Naive thymus-derived CD8-positive, alpha-beta T cell (primary cell): ENCODE measurements at regions not wholly inside any gene's neighbourhood (a gene's known extent, or its start where the extent isn't known, plus 50 kb on each side); places are given as distances from the start of the nearest gene placed in this dataset.
"Not testable (repeated sequence)": the region's sequence is repeated elsewhere in the genome, so short reads cannot be mapped to it uniquely, and the experiment has no call there.

Experiments used
- ATAC-seq, 2 donors: fragments of 150-1000 bp; cut with Tn5 transposase in 1 of 2; sonication (Bioruptor Pico), chemical (Tn5 transposase) in 1 of 2; 1 replicate in 1 of 2; 2 replicates in 1 of 2; pipeline ENCODE4 v1.10.0; 2021; ENCODE audit warnings: mild to moderate bottlenecking in 2 of 2, moderate library complexity in 2 of 2
- POLR2A ChIA-PET: fragments of 350-600 bp; sonication (Branson Sonifier 250); formaldehyde crosslinking; loops from one replicate; lab custom pipeline; 2021; ENCODE audit warnings: antibody characterized with exemption; lab: Charles Lee
- DNase-seq, 10 donors: peaks; one replicate each; pipeline versions ENCODE4 v3.0.0 to v3.0.0-alpha.2; 2020 to 2022
- H3K27ac Mint-ChIP-seq, 10 donors: one replicate each; pipeline ENCODE4 v1.8.0; 2020 to 2022; ENCODE audit warnings: mild to moderate bottlenecking in 10 of 10, mixed read lengths in 10 of 10, moderate library complexity in 4 of 10, inconsistent platforms in 1 of 10
- H3K27me3 Mint-ChIP-seq, 5 donors: one replicate each; pipeline ENCODE4 v1.8.0; 2021 to 2022; ENCODE audit warnings: mixed read lengths in 5 of 5
- H3K36me3 Mint-ChIP-seq, 3 donors: one replicate each; pipeline ENCODE4 v1.8.0; 2020 to 2022; ENCODE audit warnings: mixed read lengths in 3 of 3, mild to moderate bottlenecking in 2 of 3, inconsistent platforms in 1 of 3
- H3K4me1 Mint-ChIP-seq, 4 donors: one replicate each; pipeline ENCODE4 v1.8.0; 2021 to 2022; ENCODE audit warnings: mixed read lengths in 4 of 4
- H3K4me3 Mint-ChIP-seq, 10 donors: one replicate each; pipeline ENCODE4 v1.8.0; 2020 to 2022; ENCODE audit warnings: mild to moderate bottlenecking in 10 of 10, mixed read lengths in 10 of 10, moderate library complexity in 6 of 10, inconsistent platforms in 1 of 10
- H3K9me3 Mint-ChIP-seq, 9 donors: one replicate each; pipeline ENCODE4 v1.8.0; 2020 to 2022; ENCODE audit warnings: mixed read lengths in 9 of 9, mild to moderate bottlenecking in 3 of 9, inconsistent platforms in 1 of 9, moderate library complexity in 1 of 9

DNA sequence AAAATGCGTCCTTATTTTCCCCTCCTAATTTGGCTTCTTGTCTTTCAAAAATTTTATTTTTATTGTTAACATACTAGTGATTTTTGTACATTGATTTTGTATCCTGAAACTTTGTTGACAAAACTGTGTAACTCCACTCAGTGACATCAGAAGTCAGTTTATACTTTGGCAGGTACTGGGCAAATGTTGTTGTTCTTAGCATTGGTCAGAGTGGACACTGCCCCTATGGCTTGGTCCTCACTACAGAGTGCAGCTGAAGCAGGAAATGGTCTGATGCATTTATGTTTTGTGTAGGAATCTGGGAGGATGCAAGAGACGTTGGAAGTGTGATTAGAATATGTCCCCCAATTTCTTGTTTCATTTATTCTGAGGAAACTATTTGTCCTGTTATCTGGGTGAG is 205.5 kb upstream of the CENPE start:
- no peaks in the 10 kb centered on the region for H3K4me1 Mint-ChIP-seq
- DNase-seq, result no peak

DNA sequence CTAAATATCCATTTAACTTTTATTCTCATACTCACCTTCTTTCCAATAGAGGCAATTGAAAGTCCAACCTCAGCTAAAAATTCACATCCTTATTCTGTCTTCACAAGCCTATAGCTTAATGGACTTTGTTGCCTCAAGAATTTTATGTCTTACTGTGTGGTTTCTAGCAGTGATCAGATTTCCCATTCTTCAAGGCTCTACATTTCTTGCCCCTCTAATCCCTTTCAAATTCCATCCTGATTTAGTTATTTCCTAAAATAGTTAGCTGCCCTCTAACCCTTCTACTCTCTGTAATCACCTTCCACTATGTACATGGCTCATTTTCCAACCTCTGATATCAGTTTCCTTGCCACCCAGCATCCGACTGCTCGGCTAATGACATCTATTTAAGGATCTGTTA is 204.1 kb upstream of the CENPE start:
- H3K27me3 Mint-ChIP-seq, result peaks cover 0 to 3% (median 2%) of the 10 kb centered on the region in 5 donors
- POLR2A ChIA-PET, result no interaction called here
- no peak overlapping the region for H3K4me3 Mint-ChIP-seq
- H3K9me3 Mint-ChIP-seq, result no peaks in the 10 kb centered on the region
- DNase-seq (no peak), ATAC-seq (no peak)
- no peaks in the 10 kb centered on the region for H3K4me1 Mint-ChIP-seq
- no peak overlapping the region for H3K27ac Mint-ChIP-seq
- no peaks in the 10 kb centered on the region for H3K36me3 Mint-ChIP-seq

More for the DNA sequence above, 205.5 kb upstream of the CENPE start:
- no peaks in the 10 kb centered on the region for H3K9me3 Mint-ChIP-seq
- POLR2A ChIA-PET, result no interaction called here
- no peak overlapping the region for H3K27ac Mint-ChIP-seq
- no peak overlapping the region for H3K4me3 Mint-ChIP-seq
- no peaks in the 10 kb centered on the region for H3K36me3 Mint-ChIP-seq
- no peak for ATAC-seq
- H3K27me3 Mint-ChIP-seq, result peaks cover 0 to 3% (median 2%) of the 10 kb centered on the region in 5 donors

DNA sequence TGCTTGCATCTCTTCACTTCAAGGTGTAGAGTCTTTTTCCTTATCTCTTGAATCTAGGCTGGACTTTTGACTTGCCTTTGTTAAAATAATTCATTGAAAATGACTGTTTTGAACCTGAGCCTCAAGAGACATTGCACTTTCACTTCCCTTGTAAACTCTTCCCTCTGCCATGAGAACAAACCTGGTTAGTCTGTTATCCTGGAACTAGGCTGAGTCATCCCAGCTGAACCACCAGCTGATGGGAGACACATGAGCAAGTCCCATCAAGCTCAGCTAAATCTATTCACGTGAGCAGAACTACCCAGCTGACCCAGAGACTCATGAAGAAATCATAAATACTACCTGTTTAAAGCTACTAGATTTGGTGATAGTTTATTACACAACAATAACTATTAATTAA is 202.3 kb upstream of the CENPE start:
- DNase-seq, result no peak
- Mint-ChIP-seq H3K36me3 (no peaks in the 10 kb centered on the region), H3K27me3 (peaks cover 0 to 8% (median 2%) of the 10 kb centered on the region in 5 donors), H3K4me1 (no peaks in the 10 kb centered on the region), H3K9me3 (peaks cover 0 to 7% (median 0%) of the 10 kb centered on the region in 9 donors), H3K4me3 (no peak overlapping the region), H3K27ac (no peak overlapping the region)
- POLR2A ChIA-PET, result no interaction called here
- no peak for ATAC-seq

DNA sequence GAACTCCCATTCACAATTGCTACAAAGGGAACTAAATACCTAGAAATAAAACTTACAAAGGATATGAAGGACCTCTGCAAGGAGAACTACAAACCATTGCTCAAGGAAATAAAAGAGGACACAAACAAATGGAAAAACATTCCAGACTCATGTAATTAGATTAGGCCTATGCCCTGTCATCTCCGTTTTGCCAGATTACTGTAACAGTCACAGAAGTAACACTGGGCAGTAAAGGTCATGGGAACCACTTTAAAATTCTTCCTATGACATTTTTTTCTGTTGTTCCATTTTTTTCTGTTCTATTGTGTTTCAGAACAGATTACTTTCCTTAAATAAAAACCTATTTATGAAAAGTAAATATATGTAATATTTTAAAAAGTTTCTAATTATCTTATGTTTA is 199.4 kb upstream of the CENPE start:
- no peaks in the 10 kb centered on the region for H3K4me1 Mint-ChIP-seq
- peaks cover 0 to 10% (median 0%) of the 10 kb centered on the region in 5 donors for H3K27me3 Mint-ChIP-seq
- POLR2A ChIA-PET, result no interaction called here
- H3K9me3 Mint-ChIP-seq, result peaks cover 0 to 17% (median 0%) of the 10 kb centered on the region in 9 donors
- DNase-seq, result no peak
- ATAC-seq, result no peak
- no peak overlapping the region for H3K4me3 Mint-ChIP-seq
- H3K36me3 Mint-ChIP-seq, result no peaks in the 10 kb centered on the region
- H3K27ac Mint-ChIP-seq, result no peak overlapping the region

DNA sequence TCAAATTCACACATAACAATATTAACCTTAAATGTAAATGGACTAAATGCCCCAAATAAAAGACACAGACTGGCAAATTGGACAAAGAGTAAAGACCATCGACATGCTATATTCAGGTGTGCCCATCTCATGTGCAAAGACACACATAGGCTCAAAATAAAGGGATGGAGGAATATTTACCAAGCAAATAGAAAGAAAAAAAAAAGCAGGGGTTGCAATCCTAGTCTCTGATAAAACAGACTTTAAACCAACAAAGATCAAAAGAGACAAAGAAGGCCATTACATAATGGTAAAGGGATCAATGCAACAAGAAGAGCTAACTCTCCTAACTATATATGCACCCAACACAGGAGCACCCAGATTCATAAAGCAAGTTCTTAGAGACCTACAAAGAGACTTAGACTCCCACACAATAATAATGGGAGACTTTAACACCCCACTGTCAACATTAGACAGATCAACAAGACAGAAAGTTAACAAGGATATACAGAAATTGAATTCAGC is 189.4 kb upstream of the CENPE start:
- H3K4me1 Mint-ChIP-seq, ATAC-seq, H3K27me3 Mint-ChIP-seq: not testable (repeated sequence)

DNA sequence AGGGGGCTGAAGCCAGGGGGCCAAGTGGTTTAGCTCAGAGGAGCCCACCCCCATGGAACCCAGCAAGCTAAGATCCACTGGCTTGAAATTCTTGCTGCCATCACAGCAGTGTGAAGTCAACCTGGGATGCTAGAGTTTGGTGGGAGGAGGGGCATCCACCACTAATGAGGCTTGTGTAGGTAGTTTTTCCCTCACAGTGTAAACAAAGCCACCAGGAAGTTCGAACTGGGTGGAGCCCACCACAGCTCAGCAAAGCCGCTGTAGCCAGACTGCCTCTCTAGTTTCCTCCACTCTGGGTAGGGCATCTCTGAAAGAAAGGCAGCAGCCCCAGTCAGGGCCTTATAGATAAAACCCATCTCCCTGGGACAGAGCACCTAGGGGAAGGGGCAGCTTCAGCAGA is 187.4 kb upstream of the CENPE start:
- H3K4me1 Mint-ChIP-seq, POLR2A ChIA-PET, H3K4me3 Mint-ChIP-seq, H3K36me3 Mint-ChIP-seq, DNase-seq, ATAC-seq, H3K27me3 Mint-ChIP-seq, H3K27ac Mint-ChIP-seq: not testable (repeated sequence)
- peaks cover 12 to 62% (median 21%) of the 10 kb centered on the region in 9 donors for H3K9me3 Mint-ChIP-seq

More for the DNA sequence above, 189.4 kb upstream of the CENPE start:
- DNase-seq, H3K27ac Mint-ChIP-seq, H3K4me3 Mint-ChIP-seq, H3K36me3 Mint-ChIP-seq, POLR2A ChIA-PET: not testable (repeated sequence)
- peaks cover 8 to 44% (median 16%) of the 10 kb centered on the region in 9 donors for H3K9me3 Mint-ChIP-seq

DNA sequence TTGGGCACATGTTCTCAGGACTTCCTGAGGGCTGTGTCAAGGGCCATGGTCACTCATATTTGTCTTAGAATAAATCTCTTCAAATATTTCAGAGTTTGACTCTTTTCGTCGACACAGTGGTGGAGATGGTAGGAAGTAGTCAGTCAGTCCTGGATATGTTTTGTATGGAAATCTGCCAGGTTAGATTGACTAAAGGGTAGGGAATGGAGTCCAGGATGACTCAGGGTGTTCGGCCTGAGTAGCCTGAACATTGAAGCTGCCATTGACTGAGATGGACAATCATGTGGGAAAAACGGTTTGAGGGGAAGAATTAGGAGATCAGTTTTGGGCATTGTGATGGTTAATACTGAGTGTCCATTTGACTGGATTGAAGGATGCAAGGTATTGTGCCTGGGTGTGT is 177.1 kb upstream of the CENPE start:
- DNase-seq, result no peak
- H3K27ac Mint-ChIP-seq, result no peak overlapping the region
- no peak for ATAC-seq

DNA sequence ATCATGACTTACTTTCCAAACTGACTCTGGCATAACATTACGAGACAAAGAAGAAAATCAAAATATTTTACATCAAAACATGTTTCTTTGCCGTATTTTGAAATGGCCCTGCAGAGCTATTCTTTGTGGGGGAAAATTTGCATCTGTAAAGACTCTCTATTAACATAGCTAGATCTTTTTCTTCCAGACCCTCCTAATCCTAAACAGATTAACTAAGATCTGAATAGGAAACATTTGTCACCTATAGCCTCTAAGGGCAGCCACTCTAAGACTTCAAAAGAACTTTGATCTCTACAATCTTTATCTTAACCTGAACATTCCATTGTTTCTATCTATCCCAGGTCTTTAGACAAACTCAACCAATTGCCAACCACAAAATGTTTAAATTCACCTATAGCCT is 176.6 kb upstream of the CENPE start:
- no peak overlapping the region for H3K4me3 Mint-ChIP-seq
- no peaks in the 10 kb centered on the region for H3K4me1 Mint-ChIP-seq
- DNase-seq (no peak), ATAC-seq (no peak)
- no peaks in the 10 kb centered on the region for H3K36me3 Mint-ChIP-seq
- peaks cover 0 to 3% (median 0%) of the 10 kb centered on the region in 5 donors for H3K27me3 Mint-ChIP-seq
- POLR2A ChIA-PET, result no interaction called here
- no peak overlapping the region for H3K27ac Mint-ChIP-seq
- H3K9me3 Mint-ChIP-seq, result peaks cover 0 to 5% (median 2%) of the 10 kb centered on the region in 9 donors

More for the DNA sequence above, 177.1 kb upstream of the CENPE start:
- H3K4me3 Mint-ChIP-seq, result no peak overlapping the region
- peaks cover 0 to 3% (median 3%) of the 10 kb centered on the region in 5 donors for H3K27me3 Mint-ChIP-seq
- H3K4me1 Mint-ChIP-seq, result no peaks in the 10 kb centered on the region
- no peaks in the 10 kb centered on the region for H3K36me3 Mint-ChIP-seq
- POLR2A ChIA-PET, result no interaction called here
- peaks cover 0 to 10% (median 4%) of the 10 kb centered on the region in 9 donors for H3K9me3 Mint-ChIP-seq

DNA sequence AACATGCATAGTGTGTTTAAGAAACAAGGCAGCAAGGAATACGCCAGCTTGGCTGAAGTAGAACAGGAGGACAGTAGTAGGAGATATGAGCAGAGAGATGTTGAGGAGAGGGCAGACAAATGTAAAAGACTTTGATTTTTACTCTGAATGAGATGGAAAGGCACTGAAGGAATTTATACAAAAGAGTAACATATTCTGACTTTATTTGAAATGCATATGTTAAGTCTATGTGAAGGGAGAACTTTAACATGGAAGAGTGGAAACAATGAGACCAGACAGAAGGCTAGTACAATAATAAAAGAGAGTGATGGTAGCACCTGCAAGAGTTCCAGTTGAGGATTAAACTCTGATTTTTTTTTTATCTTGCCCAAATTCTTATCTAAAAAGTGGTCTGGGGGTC is 176.2 kb upstream of the CENPE start:
- ATAC-seq, result no peak
- Mint-ChIP-seq H3K4me3 (no peak overlapping the region), H3K9me3 (peaks cover 0 to 5% (median 0%) of the 10 kb centered on the region in 9 donors), H3K27ac (no peak overlapping the region), H3K27me3 (peaks cover 0 to 3% (median 0%) of the 10 kb centered on the region in 5 donors), H3K36me3 (no peaks in the 10 kb centered on the region), H3K4me1 (no peaks in the 10 kb centered on the region)
- DNase-seq, result no peak
- POLR2A ChIA-PET, result no interaction called here

DNA sequence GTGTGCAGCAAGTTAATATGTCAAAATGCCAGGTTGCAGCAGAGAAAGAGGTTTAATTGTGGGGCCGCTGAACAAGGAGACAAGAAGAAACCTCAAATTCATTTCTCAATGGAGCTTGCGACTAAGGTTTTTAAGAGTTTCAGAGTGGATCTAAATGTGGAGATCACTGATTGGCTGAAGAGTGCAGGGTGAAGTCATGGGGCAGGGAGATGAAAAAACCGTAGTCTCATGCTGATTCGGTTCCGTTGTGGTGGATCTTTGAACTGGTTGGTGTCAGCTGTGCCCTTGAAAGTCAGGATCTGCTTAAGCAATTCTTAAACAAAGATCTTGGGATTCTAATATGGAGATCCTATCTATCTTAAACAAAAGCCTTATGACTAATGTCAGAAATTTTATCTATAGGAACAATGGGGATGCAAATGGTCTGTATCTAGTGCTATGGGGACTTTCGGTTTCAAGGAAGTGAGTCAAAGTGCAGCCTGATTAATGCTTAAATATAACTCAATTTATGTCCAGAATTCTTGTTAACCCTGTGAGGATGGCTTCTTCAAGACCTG is 173.9 kb upstream of the CENPE start:
- POLR2A ChIA-PET, result no interaction called here
- no peaks in the 10 kb centered on the region for H3K27me3 Mint-ChIP-seq
- no peak for ATAC-seq
- peaks cover 0 to 7% (median 0%) of the 10 kb centered on the region in 9 donors for H3K9me3 Mint-ChIP-seq
- H3K36me3 Mint-ChIP-seq, result no peaks in the 10 kb centered on the region
- H3K27ac Mint-ChIP-seq, result no peak overlapping the region
- no peak for DNase-seq
- H3K4me3 Mint-ChIP-seq, result no peak overlapping the region
- H3K4me1 Mint-ChIP-seq, result no peaks in the 10 kb centered on the region

DNA sequence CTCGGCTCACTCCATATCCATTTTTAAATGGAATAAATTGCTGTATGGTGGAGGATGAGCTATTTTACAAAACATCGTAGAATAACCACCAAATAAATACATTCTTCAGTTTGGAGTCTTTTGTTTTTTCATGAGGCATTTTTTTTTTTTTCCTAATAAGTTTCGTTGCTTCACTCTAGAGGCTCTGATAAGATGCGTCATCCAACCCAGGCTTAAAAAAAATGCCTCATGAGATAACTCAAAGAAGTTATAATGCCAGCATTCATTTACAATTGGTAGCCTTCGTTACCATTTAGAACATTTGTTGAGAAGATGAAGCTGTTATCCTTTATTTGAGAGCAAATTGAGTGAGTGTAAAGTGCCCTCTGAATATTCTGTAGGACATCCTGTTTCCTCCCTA is 172.2 kb upstream of the CENPE start:
- no peak overlapping the region for H3K27ac Mint-ChIP-seq
- H3K36me3 Mint-ChIP-seq, result no peaks in the 10 kb centered on the region
- ATAC-seq (no peak), DNase-seq (no peak)
- H3K27me3 Mint-ChIP-seq, result no peaks in the 10 kb centered on the region
- H3K4me1 Mint-ChIP-seq, result no peaks in the 10 kb centered on the region
- H3K4me3 Mint-ChIP-seq, result no peak overlapping the region
- POLR2A ChIA-PET, result no interaction called here
- H3K9me3 Mint-ChIP-seq, result peaks cover 0 to 14% (median 0%) of the 10 kb centered on the region in 9 donors

DNA sequence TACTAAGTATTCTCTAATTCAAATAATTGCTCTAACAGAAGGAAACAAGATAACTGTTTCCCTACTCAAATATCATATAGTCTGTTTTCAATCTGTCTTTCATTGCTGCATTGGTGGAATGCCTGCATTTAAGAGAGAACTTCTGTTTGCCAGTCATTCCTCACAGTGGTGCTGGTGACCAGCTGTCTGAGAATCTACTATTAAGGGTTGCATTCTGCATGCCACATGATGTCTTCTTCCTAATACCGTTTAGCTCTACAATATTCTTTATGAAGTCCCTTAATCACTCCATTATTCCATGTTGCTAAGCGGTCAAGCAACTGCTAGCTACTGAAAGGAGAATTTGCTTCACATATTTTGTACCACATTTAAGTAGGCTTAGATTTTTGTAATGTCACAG is 167.1 kb upstream of the CENPE start:
- Mint-ChIP-seq H3K27me3 (no peaks in the 10 kb centered on the region), H3K36me3 (peaks cover 0 to 4% (median 0%) of the 10 kb centered on the region in 3 donors), H3K4me1 (no peaks in the 10 kb centered on the region), H3K4me3 (no peak overlapping the region), H3K9me3 (peaks cover 7 to 25% (median 10%) of the 10 kb centered on the region in 9 donors), H3K27ac (no peak overlapping the region)
- no peak for DNase-seq
- ATAC-seq, result no peak
- POLR2A ChIA-PET, result no interaction called here

DNA sequence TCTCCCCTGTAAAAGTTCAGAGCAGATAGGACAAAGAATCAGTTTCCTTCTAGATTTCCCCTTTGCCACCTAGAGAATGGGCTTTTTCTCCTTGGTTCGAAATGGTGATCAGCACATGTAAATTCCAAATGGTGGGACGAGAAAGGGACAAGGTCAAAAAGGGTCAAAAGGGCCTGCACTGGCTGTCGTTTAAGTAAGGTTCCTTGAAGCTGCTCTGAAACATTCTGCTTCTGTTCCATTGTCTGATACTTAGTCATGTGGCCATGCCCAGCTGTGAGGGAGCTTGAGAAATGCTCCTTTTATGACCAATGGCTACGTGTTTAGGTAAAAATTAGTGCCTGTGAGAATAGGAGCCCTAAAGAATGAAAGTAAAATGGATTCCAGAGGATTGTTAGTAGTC is 165.9 kb upstream of the CENPE start:
- H3K9me3 Mint-ChIP-seq, result peaks cover 12 to 36% (median 18%) of the 10 kb centered on the region in 9 donors

DNA sequence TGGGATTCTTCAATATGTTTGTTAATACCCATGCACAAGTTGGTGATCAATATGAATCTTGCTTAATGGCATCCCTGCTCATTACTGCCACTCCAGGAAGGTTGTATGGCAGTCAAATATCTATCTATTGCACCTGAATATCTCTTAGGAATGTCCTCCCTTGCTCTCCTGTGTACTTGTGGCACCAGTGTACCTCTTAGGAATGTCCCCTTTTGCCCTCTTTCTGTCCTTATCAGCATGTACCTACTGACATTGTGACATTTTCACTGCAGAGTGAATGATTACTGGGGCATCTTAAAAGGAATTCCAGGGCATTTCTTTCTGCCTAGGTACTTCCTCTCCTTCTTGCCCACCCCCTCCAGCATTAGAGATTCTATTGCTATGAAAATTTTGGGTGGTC is 163.8 kb upstream of the CENPE start:
- ATAC-seq (no peak), DNase-seq (no peak)
- H3K4me1 Mint-ChIP-seq, result no peaks in the 10 kb centered on the region
- peaks cover 13 to 39% (median 20%) of the 10 kb centered on the region in 9 donors for H3K9me3 Mint-ChIP-seq
- no peak overlapping the region for H3K27ac Mint-ChIP-seq
- POLR2A ChIA-PET, result no interaction called here
- H3K27me3 Mint-ChIP-seq, result no peaks in the 10 kb centered on the region
- H3K36me3 Mint-ChIP-seq, result peaks cover 0 to 13% (median 0%) of the 10 kb centered on the region in 3 donors
- H3K4me3 Mint-ChIP-seq, result no peak overlapping the region

More for the DNA sequence above, 165.9 kb upstream of the CENPE start:
- POLR2A ChIA-PET, result no interaction called here
- ATAC-seq, result no peak
- Mint-ChIP-seq H3K27me3 (no peaks in the 10 kb centered on the region), H3K4me1 (no peaks in the 10 kb centered on the region), H3K27ac (no peak overlapping the region), H3K36me3 (peaks cover 0 to 10% (median 0%) of the 10 kb centered on the region in 3 donors), H3K4me3 (no peak overlapping the region)
- DNase-seq, result no peak
